Suprapubic skin (tissue), 4 donors: ENCODE measurements at regions not wholly inside any gene's neighbourhood (a gene's known extent, or its start where the extent isn't known, plus 50 kb on each side); places are given as distances from the start of the nearest gene placed in this dataset.

Experiments used
- EP300 ChIP-seq: sonication (generic); formaldehyde crosslinking; IDR thresholded peaks from one replicate; pipeline ENCODE4 v1.6.1; 2017; ENCODE audit warnings: antibody characterized with exemption
- POLR2A ChIP-seq, 2 donors: fragments of 450-650 bp; IDR thresholded peaks; one replicate each; pipeline ENCODE4 v1.6.1; 2017; ENCODE audit warnings: antibody characterized with exemption in 2 of 2, mild to moderate bottlenecking in 2 of 2, moderate library complexity in 2 of 2
- POLR2AphosphoS5 ChIP-seq, 3 donors: sonication (generic); formaldehyde crosslinking; IDR thresholded peaks; one replicate each; pipeline ENCODE4 v1.6.1; 2017; ENCODE audit warnings: antibody characterized with exemption in 3 of 3
- TF ChIP-seq, protein P1 (sequence below), 2 donors: fragments of 200-600 bp in 1 of 2; fragments of 450-650 bp in 1 of 2; sonication (generic) in 1 of 2; IDR thresholded peaks; one replicate each; pipeline ENCODE4 v1.5.1; 2016 to 2019; ENCODE audit warnings: antibody characterized with exemption in 2 of 2, mild to moderate bottlenecking in 1 of 2, moderate library complexity in 1 of 2

DNA sequence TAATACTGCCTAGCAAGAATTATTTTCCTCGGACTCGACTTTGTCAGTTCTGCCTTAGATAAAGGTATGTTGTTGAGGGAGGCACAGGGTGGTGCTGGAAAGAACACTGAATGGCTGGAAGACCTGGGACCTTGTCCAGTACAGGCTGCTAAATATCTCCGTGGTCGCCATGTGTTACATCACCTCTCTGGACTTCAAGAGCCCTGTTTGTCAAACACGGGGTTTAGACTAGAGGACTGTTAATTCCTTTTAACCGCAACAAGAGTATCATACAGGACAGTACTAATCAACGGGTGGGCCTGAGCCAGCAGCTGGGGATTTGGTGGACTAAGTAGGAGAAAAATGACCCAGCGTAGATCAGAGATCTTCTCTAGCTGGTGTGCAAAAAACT, 476.3 kb downstream of the LRIG3 start:
- TF ChIP-seq, protein P1, sequence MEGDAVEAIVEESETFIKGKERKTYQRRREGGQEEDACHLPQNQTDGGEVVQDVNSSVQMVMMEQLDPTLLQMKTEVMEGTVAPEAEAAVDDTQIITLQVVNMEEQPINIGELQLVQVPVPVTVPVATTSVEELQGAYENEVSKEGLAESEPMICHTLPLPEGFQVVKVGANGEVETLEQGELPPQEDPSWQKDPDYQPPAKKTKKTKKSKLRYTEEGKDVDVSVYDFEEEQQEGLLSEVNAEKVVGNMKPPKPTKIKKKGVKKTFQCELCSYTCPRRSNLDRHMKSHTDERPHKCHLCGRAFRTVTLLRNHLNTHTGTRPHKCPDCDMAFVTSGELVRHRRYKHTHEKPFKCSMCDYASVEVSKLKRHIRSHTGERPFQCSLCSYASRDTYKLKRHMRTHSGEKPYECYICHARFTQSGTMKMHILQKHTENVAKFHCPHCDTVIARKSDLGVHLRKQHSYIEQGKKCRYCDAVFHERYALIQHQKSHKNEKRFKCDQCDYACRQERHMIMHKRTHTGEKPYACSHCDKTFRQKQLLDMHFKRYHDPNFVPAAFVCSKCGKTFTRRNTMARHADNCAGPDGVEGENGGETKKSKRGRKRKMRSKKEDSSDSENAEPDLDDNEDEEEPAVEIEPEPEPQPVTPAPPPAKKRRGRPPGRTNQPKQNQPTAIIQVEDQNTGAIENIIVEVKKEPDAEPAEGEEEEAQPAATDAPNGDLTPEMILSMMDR (IDR thresholded peaks at IDR 0.05), result no peak
- no peak for TF ChIP-seq POLR2A (IDR thresholded peaks at IDR 0.05)
- TF ChIP-seq EP300, result no peak
- TF ChIP-seq POLR2AphosphoS5 (IDR thresholded peaks at IDR 0.05), result no peak
